Gastrocnemius medialis (tissue), 4 donors: ENCODE measurements at regions not wholly inside any gene's neighbourhood (a gene's known extent, or its start where the extent isn't known, plus 50 kb on each side); places are given as distances from the start of the nearest gene placed in this dataset.
"Not testable (repeated sequence)": the region's sequence is repeated elsewhere in the genome, so short reads cannot be mapped to it uniquely, and the experiment has no call there.

Experiments used
- CTCF ChIP-seq, 5 experiments: fragments of 450-650 bp in 3 of 5; fragments of 200-600 bp in 2 of 5; sonication (generic) in 2 of 5; IDR thresholded peaks in 4 of 5; conservative IDR thresholded peaks in 1 of 5; 1 replicate in 4 of 5; 2 replicates in 1 of 5; pipeline ENCODE4 v1.5.1; 2016 to 2019; ENCODE audit warnings: antibody characterized with exemption in 5 of 5, mild to moderate bottlenecking in 3 of 5, moderate library complexity in 3 of 5
- POLR2A ChIP-seq, 2 donors: fragments of 450-650 bp; IDR thresholded peaks; one replicate each; pipeline ENCODE4 v1.6.1; 2017; ENCODE audit warnings: antibody characterized with exemption in 2 of 2, mild to moderate bottlenecking in 2 of 2, moderate library complexity in 2 of 2

GRCh38 chr17:21550031-21550430, 142.3 kb upstream of the KCNJ18 start:
- not testable (repeated sequence) for TF ChIP-seq POLR2A (IDR thresholded peaks at IDR 0.05); CTCF (IDR thresholded peaks at IDR 0.05 in 4 of 5, conservative IDR thresholded peaks at IDR 0.05 in 1 of 5)
